ENCODE measurements at regions not wholly inside any gene's neighbourhood (a gene's known extent, or its start where the extent isn't known, plus 50 kb on each side); places are given as distances from the start of the nearest gene placed in this dataset.

DNA sequence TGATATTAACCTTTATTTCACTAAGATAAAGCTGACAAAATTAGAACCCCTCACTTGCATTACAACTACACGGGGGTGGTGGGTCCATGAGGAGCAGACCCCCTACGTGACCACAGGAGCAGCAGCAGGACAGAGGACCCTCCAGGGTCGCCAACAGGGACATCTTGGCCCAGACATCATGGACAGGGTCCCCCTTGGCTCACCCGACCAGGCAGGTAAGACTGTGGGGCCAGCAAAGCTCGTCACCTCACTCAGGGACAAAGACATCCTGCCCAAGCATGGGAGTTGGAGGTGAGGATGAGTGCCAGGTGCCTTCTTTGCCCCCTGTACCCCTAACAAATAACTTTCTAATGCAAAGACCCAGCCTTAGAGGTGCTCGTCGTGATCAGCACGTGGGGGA lies 111.3 kb upstream of the RAB6C start:
- H3K4me3 ChIP-seq (ENCODE audit: insufficient read depth, low read depth, low read length, poor library complexity, severe bottlenecking), result no peak overlapping the region
- no peak overlapping the region for H3K27ac ChIP-seq (ENCODE audit: insufficient read depth, low read length, poor library complexity, severe bottlenecking)
- no peaks in the 10 kb centered on the region for H3K36me3 ChIP-seq (ENCODE audit: control insufficient read depth, insufficient read depth, low read length)
- H3K9me3 ChIP-seq (ENCODE audit: control insufficient read depth, low read length), result no peaks in the 10 kb centered on the region
- no peak for DNase-seq
- no peaks in the 10 kb centered on the region for H3K27me3 ChIP-seq (replicated peaks; ENCODE audit: control insufficient read depth, insufficient read depth, low read length, poor library complexity, severe bottlenecking)
- no peaks in the 10 kb centered on the region for H3K4me1 ChIP-seq (ENCODE audit: control insufficient read depth, insufficient read depth, low read length, poor library complexity, severe bottlenecking)

DNA sequence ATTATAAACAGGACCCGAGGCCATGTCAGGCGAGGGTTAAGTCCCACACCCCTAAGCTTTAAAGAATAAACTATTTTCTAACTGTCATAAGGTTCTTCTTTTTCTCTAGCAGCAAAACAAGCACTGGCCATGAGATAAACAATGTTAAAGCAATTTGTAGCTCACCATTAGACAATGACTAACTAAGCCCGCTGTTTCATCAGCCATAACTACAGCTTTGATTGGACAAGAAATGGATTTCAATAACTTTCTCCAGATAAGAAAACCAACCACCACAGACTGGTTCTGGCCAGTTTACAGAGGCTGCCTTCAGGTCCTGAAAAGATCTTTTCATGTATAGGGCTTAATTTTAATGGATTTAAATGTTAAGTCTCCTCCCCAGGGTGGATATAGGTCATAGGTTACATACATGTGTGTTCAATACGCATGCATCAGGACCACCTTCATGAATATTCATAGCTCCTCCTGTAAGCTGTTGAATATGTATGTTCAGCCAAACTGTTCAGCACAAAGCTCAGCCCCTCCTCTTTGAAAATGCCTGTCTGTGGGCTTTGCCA lies 108.7 kb upstream of the RAB6C start:
- no peak overlapping the region for H3K27ac ChIP-seq (ENCODE audit: insufficient read depth, low read length, poor library complexity, severe bottlenecking)
- no peak for DNase-seq
- H3K36me3 ChIP-seq (ENCODE audit: control insufficient read depth, insufficient read depth, low read length), result no peaks in the 10 kb centered on the region
- H3K4me3 ChIP-seq (ENCODE audit: insufficient read depth, low read depth, low read length, poor library complexity, severe bottlenecking), result no peak overlapping the region
- no peaks in the 10 kb centered on the region for H3K9me3 ChIP-seq (ENCODE audit: control insufficient read depth, low read length)
- no peaks in the 10 kb centered on the region for H3K4me1 ChIP-seq (ENCODE audit: control insufficient read depth, insufficient read depth, low read length, poor library complexity, severe bottlenecking)
- no peaks in the 10 kb centered on the region for H3K27me3 ChIP-seq (replicated peaks; ENCODE audit: control insufficient read depth, insufficient read depth, low read length, poor library complexity, severe bottlenecking)

DNA sequence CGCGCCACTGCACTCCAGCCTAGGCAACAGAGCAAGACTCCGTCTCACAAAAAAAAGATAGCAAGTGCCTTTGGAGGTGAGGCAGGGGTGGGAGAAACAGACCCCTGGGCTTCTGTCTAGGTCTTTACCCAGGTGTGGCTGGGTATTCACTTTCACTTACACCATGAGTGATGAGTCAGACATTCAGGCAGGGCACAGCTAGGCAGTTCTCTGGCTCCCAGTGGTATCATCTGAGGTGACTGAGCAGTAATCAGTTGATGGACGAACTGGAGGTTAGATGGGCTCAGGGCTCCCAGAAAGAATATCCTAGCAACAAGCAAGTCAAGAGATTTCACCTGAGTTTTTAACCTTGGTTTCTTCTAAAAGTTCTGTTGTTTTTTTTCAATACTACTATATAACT lies 107.0 kb upstream of the RAB6C start:
- Histone ChIP-seq H3K4me3 (ENCODE audit: insufficient read depth, low read depth, low read length, poor library complexity, severe bottlenecking) (no peak overlapping the region), H3K9me3 (ENCODE audit: control insufficient read depth, low read length) (no peaks in the 10 kb centered on the region), H3K4me1 (ENCODE audit: control insufficient read depth, insufficient read depth, low read length, poor library complexity, severe bottlenecking) (peaks cover 5% of the 10 kb centered on the region), H3K27me3 (replicated peaks; ENCODE audit: control insufficient read depth, insufficient read depth, low read length, poor library complexity, severe bottlenecking) (no peaks in the 10 kb centered on the region), H3K27ac (ENCODE audit: insufficient read depth, low read length, poor library complexity, severe bottlenecking) (no peak overlapping the region), H3K36me3 (ENCODE audit: control insufficient read depth, insufficient read depth, low read length) (no peaks in the 10 kb centered on the region)
- DNase-seq, result no peak

DNA sequence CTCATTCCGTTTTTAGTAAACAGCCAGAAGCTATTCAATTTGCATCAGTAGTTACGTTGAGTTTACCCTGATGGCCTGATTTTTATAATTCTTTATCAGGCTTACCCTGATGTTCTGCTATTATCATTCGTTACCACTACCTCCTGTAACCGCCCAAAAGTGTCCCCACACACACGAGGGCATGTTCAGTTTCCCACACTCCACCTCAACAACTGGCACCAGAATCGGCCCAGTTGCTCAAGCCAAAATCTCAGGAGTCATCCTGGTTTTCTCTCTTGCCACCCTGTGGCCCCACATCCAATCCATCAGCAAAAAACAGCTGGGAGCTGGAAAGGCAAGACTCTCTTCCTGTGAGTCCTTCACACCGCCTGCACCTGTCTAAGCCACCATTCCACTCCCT lies 102.9 kb upstream of the RAB6C start:
- Histone ChIP-seq H3K4me1 (ENCODE audit: control insufficient read depth, insufficient read depth, low read length, poor library complexity, severe bottlenecking) (peaks cover 5% of the 10 kb centered on the region), H3K27me3 (replicated peaks; ENCODE audit: control insufficient read depth, insufficient read depth, low read length, poor library complexity, severe bottlenecking) (no peaks in the 10 kb centered on the region), H3K9me3 (ENCODE audit: control insufficient read depth, low read length) (no peaks in the 10 kb centered on the region), H3K27ac (ENCODE audit: insufficient read depth, low read length, poor library complexity, severe bottlenecking) (no peak overlapping the region), H3K4me3 (ENCODE audit: insufficient read depth, low read depth, low read length, poor library complexity, severe bottlenecking) (no peak overlapping the region), H3K36me3 (ENCODE audit: control insufficient read depth, insufficient read depth, low read length) (no peaks in the 10 kb centered on the region)
- no peak for DNase-seq

DNA sequence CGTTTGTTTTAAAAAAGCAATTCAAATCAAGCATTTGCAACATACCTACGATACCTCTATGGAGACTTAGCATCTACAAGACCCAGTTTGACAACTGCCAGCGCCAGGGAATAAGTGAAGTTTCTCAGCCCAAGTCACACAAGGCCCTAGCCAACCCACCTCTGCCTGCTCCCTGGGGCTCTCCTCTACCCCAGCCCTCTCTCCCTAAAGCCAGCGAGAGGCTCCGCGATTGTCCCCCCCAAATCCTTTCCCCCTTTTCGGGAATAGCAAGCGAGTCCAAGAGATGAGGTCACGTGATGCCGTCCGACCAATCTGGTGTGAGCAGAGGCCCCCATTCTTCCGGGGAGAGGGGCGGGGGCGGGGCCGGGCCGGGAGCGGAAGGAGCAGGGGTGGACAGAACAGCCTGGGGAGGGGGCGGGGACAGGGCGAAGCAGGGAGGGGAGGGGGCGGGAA lies 102.2 kb upstream of the RAB6C start:
- Histone ChIP-seq H3K4me3 (ENCODE audit: insufficient read depth, low read depth, low read length, poor library complexity, severe bottlenecking) (peak overlapping the region; percentile 71), H3K27me3 (replicated peaks; ENCODE audit: control insufficient read depth, insufficient read depth, low read length, poor library complexity, severe bottlenecking) (no peaks in the 10 kb centered on the region), H3K4me1 (ENCODE audit: control insufficient read depth, insufficient read depth, low read length, poor library complexity, severe bottlenecking) (peaks cover 5% of the 10 kb centered on the region), H3K36me3 (ENCODE audit: control insufficient read depth, insufficient read depth, low read length) (no peaks in the 10 kb centered on the region), H3K9me3 (ENCODE audit: control insufficient read depth, low read length) (no peaks in the 10 kb centered on the region), H3K27ac (ENCODE audit: insufficient read depth, low read length, poor library complexity, severe bottlenecking) (peak overlapping the region; percentile 57)
- peak; percentile 71 to 80 (median 74) for DNase-seq

DNA sequence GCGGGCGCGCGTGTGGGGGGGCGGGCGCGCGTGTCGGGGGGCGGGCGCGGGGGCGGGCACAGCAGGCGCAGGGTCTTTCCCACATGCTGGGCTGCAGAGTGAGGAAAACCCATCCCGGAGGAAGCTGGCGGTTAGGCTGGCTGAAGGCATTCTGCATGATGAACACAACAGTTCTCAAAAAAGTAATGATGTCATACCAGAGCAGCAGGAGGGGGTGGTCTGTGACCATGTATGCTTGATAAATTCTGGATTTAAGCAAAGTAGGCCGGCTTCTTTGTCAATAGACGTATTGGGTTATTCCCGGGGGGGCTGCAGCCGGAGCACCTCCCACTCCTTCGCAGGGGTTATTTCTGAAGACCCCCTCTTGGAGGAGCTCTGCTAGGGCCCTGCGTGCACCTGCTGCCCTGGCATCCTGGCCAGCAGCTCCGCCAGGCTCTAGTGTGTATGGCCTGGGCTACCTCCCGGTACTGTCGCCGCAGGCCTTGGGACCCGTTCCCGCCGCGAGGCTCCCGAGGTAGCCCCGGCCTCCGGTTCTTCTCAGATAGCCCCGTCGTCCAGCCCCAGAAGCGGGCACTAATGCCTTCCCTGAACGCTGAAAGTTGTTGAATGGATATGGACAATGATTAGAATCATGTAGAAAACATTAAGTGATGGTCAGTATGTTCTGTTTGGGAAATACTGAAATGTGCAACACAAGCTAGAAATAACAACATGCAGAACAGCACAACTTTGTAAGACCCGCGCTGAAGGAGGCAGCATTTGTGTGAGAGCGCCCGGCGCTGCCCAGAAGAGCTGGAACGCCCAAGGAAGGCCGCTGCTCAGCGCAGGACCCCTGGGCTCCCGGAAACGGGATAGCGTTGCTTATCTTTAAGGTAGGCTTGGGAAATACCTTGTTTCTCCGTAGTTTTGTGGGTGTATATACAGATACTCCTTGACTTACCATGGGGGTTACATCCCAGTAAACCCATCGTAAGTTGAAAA lies 101.4 kb upstream of the RAB6C start:
- DNase-seq, result no peak
- Histone ChIP-seq H3K4me3 (ENCODE audit: insufficient read depth, low read depth, low read length, poor library complexity, severe bottlenecking) (peak overlapping the region; percentile 39), H3K36me3 (ENCODE audit: control insufficient read depth, insufficient read depth, low read length) (no peaks in the 10 kb centered on the region), H3K4me1 (ENCODE audit: control insufficient read depth, insufficient read depth, low read length, poor library complexity, severe bottlenecking) (peaks cover 5% of the 10 kb centered on the region), H3K27me3 (replicated peaks; ENCODE audit: control insufficient read depth, insufficient read depth, low read length, poor library complexity, severe bottlenecking) (no peaks in the 10 kb centered on the region), H3K9me3 (ENCODE audit: control insufficient read depth, low read length) (no peaks in the 10 kb centered on the region), H3K27ac (ENCODE audit: insufficient read depth, low read length, poor library complexity, severe bottlenecking) (peak overlapping the region; percentile 42)

DNA sequence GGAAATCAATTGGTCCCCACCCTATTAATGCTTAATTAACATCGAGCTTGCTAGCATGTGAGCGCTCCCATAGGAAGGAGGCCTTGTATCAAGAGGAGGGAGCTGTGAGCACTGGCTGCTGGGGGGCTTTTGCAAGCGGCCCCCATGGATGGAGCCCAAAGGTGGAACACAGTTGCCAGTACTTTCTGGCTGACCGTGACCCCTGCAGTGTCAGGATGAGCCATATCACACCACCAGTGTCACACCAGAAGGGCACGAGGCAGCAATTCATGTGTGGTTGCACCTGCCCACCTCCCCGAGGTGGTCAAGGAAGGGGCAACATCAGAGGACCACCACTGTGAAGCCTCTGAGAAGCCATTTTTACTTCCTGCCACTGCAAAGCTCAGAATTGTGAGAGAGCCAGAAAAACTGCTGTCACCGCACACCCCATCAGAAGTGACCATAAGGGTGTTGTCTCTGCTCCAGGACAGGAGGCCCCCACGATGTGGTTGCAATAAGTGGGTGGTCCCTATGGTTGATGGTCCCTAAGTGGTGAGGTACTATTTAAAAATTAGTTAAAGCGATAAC lies 99.8 kb upstream of the RAB6C start:
- H3K27ac ChIP-seq (ENCODE audit: insufficient read depth, low read length, poor library complexity, severe bottlenecking), result no peak overlapping the region
- no peaks in the 10 kb centered on the region for H3K36me3 ChIP-seq (ENCODE audit: control insufficient read depth, insufficient read depth, low read length)
- H3K4me1 ChIP-seq (ENCODE audit: control insufficient read depth, insufficient read depth, low read length, poor library complexity, severe bottlenecking), result peaks cover 5% of the 10 kb centered on the region
- H3K4me3 ChIP-seq (ENCODE audit: insufficient read depth, low read depth, low read length, poor library complexity, severe bottlenecking), result no peak overlapping the region
- DNase-seq, result no peak
- H3K27me3 ChIP-seq (replicated peaks; ENCODE audit: control insufficient read depth, insufficient read depth, low read length, poor library complexity, severe bottlenecking), result no peaks in the 10 kb centered on the region
- no peaks in the 10 kb centered on the region for H3K9me3 ChIP-seq (ENCODE audit: control insufficient read depth, low read length)

DNA sequence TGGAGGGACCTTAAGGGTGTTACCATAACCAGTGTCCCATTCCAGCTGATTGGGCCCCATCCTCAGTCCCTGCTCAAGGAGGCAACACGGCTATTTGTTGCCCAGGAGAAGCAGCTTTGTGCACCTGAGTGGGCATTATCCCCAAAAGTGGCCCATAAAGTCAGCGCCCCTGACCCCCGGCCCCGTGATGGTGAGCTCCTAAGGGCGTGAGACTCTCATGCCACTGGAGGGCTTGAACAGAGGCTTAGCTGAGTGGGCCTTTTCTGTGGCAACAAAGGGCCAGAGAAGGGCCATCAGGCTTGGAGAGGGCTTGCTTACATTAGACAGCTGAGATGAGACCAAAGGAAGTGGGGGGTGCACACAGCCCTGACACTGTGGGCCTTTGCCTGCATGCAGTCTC lies 99.2 kb upstream of the RAB6C start:
- H3K36me3 ChIP-seq (ENCODE audit: control insufficient read depth, insufficient read depth, low read length), result no peaks in the 10 kb centered on the region
- no peaks in the 10 kb centered on the region for H3K27me3 ChIP-seq (replicated peaks; ENCODE audit: control insufficient read depth, insufficient read depth, low read length, poor library complexity, severe bottlenecking)
- H3K4me3 ChIP-seq (ENCODE audit: insufficient read depth, low read depth, low read length, poor library complexity, severe bottlenecking), result no peak overlapping the region
- H3K9me3 ChIP-seq (ENCODE audit: control insufficient read depth, low read length), result no peaks in the 10 kb centered on the region
- no peak overlapping the region for H3K27ac ChIP-seq (ENCODE audit: insufficient read depth, low read length, poor library complexity, severe bottlenecking)
- H3K4me1 ChIP-seq (ENCODE audit: control insufficient read depth, insufficient read depth, low read length, poor library complexity, severe bottlenecking), result peaks cover 5% of the 10 kb centered on the region
- DNase-seq, result no peak

DNA sequence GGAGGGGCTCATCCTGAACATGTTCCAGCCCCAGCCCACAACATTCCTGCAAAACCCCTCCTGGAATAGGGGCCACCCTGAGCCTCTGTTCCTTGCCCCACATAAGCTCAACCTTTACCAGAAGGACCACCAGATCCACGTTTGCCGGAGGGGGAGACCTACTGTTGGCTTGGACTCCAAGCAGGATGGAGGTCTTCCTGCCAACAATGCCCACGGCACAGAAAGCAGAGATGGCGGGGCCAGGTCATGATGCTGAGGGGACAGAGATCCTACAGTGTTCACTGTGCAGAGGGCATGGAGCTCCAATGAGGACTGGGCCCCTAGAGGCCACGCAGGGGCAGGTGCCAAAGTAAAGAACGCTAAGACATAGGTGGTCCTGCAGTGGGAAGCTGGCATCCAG lies 98.5 kb upstream of the RAB6C start:
- Histone ChIP-seq H3K4me3 (ENCODE audit: insufficient read depth, low read depth, low read length, poor library complexity, severe bottlenecking) (no peak overlapping the region), H3K9me3 (ENCODE audit: control insufficient read depth, low read length) (no peaks in the 10 kb centered on the region), H3K36me3 (ENCODE audit: control insufficient read depth, insufficient read depth, low read length) (no peaks in the 10 kb centered on the region), H3K27me3 (replicated peaks; ENCODE audit: control insufficient read depth, insufficient read depth, low read length, poor library complexity, severe bottlenecking) (no peaks in the 10 kb centered on the region), H3K27ac (ENCODE audit: insufficient read depth, low read length, poor library complexity, severe bottlenecking) (no peak overlapping the region), H3K4me1 (ENCODE audit: control insufficient read depth, insufficient read depth, low read length, poor library complexity, severe bottlenecking) (peaks cover 5% of the 10 kb centered on the region)
- DNase-seq, result no peak

DNA sequence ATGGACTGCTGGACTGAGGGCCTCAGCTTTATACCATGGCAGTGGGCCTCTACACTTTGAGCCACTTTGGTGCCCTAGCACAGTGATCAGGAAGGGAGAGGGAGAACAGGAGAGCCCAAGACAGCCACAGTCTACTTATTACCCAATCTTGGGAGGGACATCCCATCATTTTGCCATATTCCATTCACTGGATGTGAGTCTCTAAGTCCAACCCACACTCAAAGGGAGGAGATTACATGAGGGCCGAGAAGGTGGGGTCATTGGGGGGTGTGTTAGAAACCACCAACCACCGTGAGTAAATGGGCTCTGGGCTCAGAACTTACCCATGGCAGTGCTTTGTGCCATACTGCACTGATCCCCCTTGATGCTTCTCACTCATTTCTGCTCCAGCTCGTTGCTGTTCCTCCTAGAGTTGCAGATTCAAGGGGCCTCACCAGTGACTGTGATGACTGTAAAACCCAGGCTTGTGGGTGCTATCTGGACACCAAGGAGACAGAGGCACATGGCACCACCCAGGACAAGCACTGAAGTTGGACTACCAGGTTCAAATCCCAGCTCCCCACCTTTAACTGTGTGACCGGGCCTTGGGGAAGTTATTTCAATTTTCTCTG lies 97.6 kb upstream of the RAB6C start:
- H3K36me3 ChIP-seq (ENCODE audit: control insufficient read depth, insufficient read depth, low read length), result no peaks in the 10 kb centered on the region
- H3K4me3 ChIP-seq (ENCODE audit: insufficient read depth, low read depth, low read length, poor library complexity, severe bottlenecking), result no peak overlapping the region

More for the DNA sequence above, 97.6 kb upstream of the RAB6C start:
- no peak for DNase-seq
- Histone ChIP-seq H3K27ac (ENCODE audit: insufficient read depth, low read length, poor library complexity, severe bottlenecking) (no peak overlapping the region), H3K27me3 (replicated peaks; ENCODE audit: control insufficient read depth, insufficient read depth, low read length, poor library complexity, severe bottlenecking) (no peaks in the 10 kb centered on the region), H3K4me1 (ENCODE audit: control insufficient read depth, insufficient read depth, low read length, poor library complexity, severe bottlenecking) (peaks cover 2% of the 10 kb centered on the region), H3K9me3 (ENCODE audit: control insufficient read depth, low read length) (no peaks in the 10 kb centered on the region)
